GM18909 (cell line): ENCODE measurements at regions not wholly inside any gene's neighbourhood (a gene's known extent, or its start where the extent isn't known, plus 50 kb on each side); places are given as distances from the start of the nearest gene placed in this dataset.

ENCODE experiments used
- ATAC-seq: cut with Tn5 transposase; IDR thresholded peaks from one replicate; pipeline ENCODE4 v1.9.1; 2021; ENCODE audit warnings: mild to moderate bottlenecking; ENCODE audit not compliant: unreplicated experiment, poor library complexity

GRCh38 chr20:4095639-4096038 lies 53.0 kb upstream of the SMOX start:
- no peak for ATAC-seq

- ATAC-seq, result no peak
Measured at GRCh38 chr20:4091490-4092479, 56.8 kb upstream of the SMOX start.

GRCh38 chr20:4090756-4091489 lies 57.7 kb upstream of the SMOX start:
- no peak for ATAC-seq

- no peak for ATAC-seq
Measured at GRCh38 chr20:4089756-4090487, 58.7 kb upstream of the SMOX start.

GRCh38 chr20:4088766-4089165 lies 59.9 kb upstream of the SMOX start:
- ATAC-seq, result no peak

- ATAC-seq, result no peak
Measured at GRCh38 chr20:4087923-4088322, 60.7 kb upstream of the SMOX start.

- no peak for ATAC-seq
Measured at GRCh38 chr20:4086771-4087687, 61.6 kb upstream of the SMOX start.

GRCh38 chr20:4084721-4085120 lies 63.9 kb upstream of the SMOX start:
- ATAC-seq, result no peak

GRCh38 chr20:4084096-4084495 lies 64.5 kb upstream of the SMOX start:
- no peak for ATAC-seq

GRCh38 chr20:4083098-4083865 lies 65.3 kb upstream of the SMOX start:
- ATAC-seq, result no peak

GRCh38 chr20:4082406-4083097 lies 66.1 kb upstream of the SMOX start:
- peak; percentile 58 for ATAC-seq

GRCh38 chr20:4081421-4081820 lies 66.1 kb upstream of the RNF24 start:
- no peak for ATAC-seq

- ATAC-seq, result no peak
Measured at GRCh38 chr20:4076671-4077070, 61.3 kb upstream of the RNF24 start.

- ATAC-seq, result no peak
Measured at GRCh38 chr20:4076033-4076432, 60.7 kb upstream of the RNF24 start.

GRCh38 chr20:4074877-4075455 lies 59.6 kb upstream of the RNF24 start:
- ATAC-seq, result no peak

GRCh38 chr20:4073852-4074741 lies 58.7 kb upstream of the RNF24 start:
- ATAC-seq, result no peak

- no peak for ATAC-seq
Measured at GRCh38 chr20:4071178-4071693, 55.9 kb upstream of the RNF24 start.
